OCI-LY7 (cell line): ENCODE measurements at regions not wholly inside any gene's neighbourhood (a gene's known extent, or its start where the extent isn't known, plus 50 kb on each side); places are given as distances from the start of the nearest gene placed in this dataset.

Experiments
- BruUV-seq: library from RNA; stranded (reverse); fragments of 400-500 nt; replicated peaks from 2 replicates; lab custom pipeline; 2021; lab: Mats Ljungman, UMichigan
- CTCF ChIA-PET: fragments of 300-600 bp; sonication (Branson Sonifier 250); formaldehyde crosslinking; loops from one replicate; lab custom pipeline; 2022; ENCODE audit warnings: antibody characterized with exemption; ENCODE audit not compliant: unreplicated experiment; lab: Charles Lee
- POLR2A ChIA-PET: fragments of 300-600 bp; sonication (Branson Sonifier 250); formaldehyde crosslinking; loops from one replicate; lab custom pipeline; 2022; ENCODE audit warnings: antibody characterized with exemption; lab: Charles Lee
- DNase-seq: peaks from one replicate; pipeline ENCODE4 v3.0.0-alpha.2; 2015; ENCODE audit warnings: low spot score
- H2AFZ ChIP-seq: fragments of 200-600 bp; sonication (generic), shearing (Covaris generic); 2 replicates; pipeline ENCODE4 v1.6.1; 2014; ENCODE audit warnings: mild to moderate bottlenecking, antibody characterized with exemption, low read length, moderate library complexity
- H3K27ac ChIP-seq: fragments of 200-600 bp; sonication (generic); 2 replicates; pipeline ENCODE4 v1.5.1; 2014; ENCODE audit warnings: mixed run types, low read depth, mild to moderate bottlenecking, moderate library complexity, low read length, inconsistent platforms; ENCODE audit not compliant: poor library complexity, severe bottlenecking
- H3K36me3 ChIP-seq: fragments of 200-600 bp; sonication (generic); 2 replicates; pipeline ENCODE4 v1.6.1; 2014; ENCODE audit warnings: mild to moderate bottlenecking, antibody characterized with exemption, low read length, moderate library complexity, mixed read lengths; ENCODE audit not compliant: insufficient read depth
- H3K4me1 ChIP-seq: fragments of 200-600 bp; sonication (generic); 2 replicates; pipeline ENCODE4 v1.5.1; 2014; ENCODE audit warnings: mild to moderate bottlenecking, low read length; ENCODE audit not compliant: insufficient read depth, poor library complexity, severe bottlenecking
- H3K4me2 ChIP-seq: fragments of 200-600 bp; sonication (generic); 2 replicates; pipeline ENCODE4 v1.6.1; 2014; ENCODE audit warnings: mild to moderate bottlenecking, low read length
- H3K4me3 ChIP-seq: fragments of 200-600 bp; sonication (generic); 2 replicates; pipeline ENCODE4 v1.5.1; 2014; ENCODE audit warnings: mild to moderate bottlenecking, low read depth, low read length; ENCODE audit not compliant: poor library complexity, severe bottlenecking
- H3K79me2 ChIP-seq: fragments of 200-600 bp; sonication (generic); 2 replicates; pipeline ENCODE4 v1.6.1; 2016; ENCODE audit warnings: low read depth, mild to moderate bottlenecking, low read length, moderate library complexity, mixed read lengths; ENCODE audit not compliant: insufficient read depth
- H3K9me2 ChIP-seq: fragments of 200-600 bp; sonication (generic); 2 replicates; pipeline ENCODE4 v1.6.1; 2016; ENCODE audit warnings: mild to moderate bottlenecking, low read length, mixed read lengths; ENCODE audit not compliant: insufficient read depth
- H3K9me3 ChIP-seq: fragments of 200-600 bp; sonication (generic); 2 replicates; pipeline ENCODE4 v1.6.1; 2014; ENCODE audit warnings: mild to moderate bottlenecking, mixed run types, low read length, mixed read lengths
- H4K20me1 ChIP-seq: fragments of 200-600 bp; sonication (generic); 2 replicates; pipeline ENCODE4 v1.6.1; 2014; ENCODE audit warnings: mild to moderate bottlenecking, antibody characterized with exemption, low read length, moderate library complexity, mixed read lengths; ENCODE audit not compliant: insufficient read depth
- CTCF ChIP-seq: fragments of 200-600 bp; sonication (generic); conservative IDR thresholded peaks from 2 replicates; pipeline ENCODE4 v1.5.1; 2014; ENCODE audit warnings: mild to moderate bottlenecking, antibody characterized with exemption, low read length, moderate library complexity, mixed read lengths
- EZH2phosphoT487 ChIP-seq: fragments of 200-600 bp; sonication (generic); IDR thresholded peaks from 2 replicates; pipeline ENCODE4 v1.6.1; 2018; ENCODE audit warnings: low read depth, borderline replicate concordance, mild to moderate bottlenecking, mixed run types, antibody characterized with exemption, low read length, moderate library complexity, mixed read lengths
- intact Hi-C: fragments of 100-400 bp; cut with micrococcal nuclease; formaldehyde crosslinking; loops from one replicate; pipeline ENCODE4 v1.10.0; 2022; ENCODE audit not compliant: unreplicated experiment

GRCh38 chrX:124209792-124210576 is 122.5 kb upstream of the TEX13D start:
- BruUV-seq, result no TSS peak
- intact Hi-C loops, result loop anchor here (5.0 kb wide), 1 partner anchor 248 kb away; the partner anchor contains the start of gene STAG2
- Histone ChIP-seq H3K4me2 (no peak overlapping the region), H3K4me3 (no peak overlapping the region), H3K4me1 (peaks cover 4% of the 10 kb centered on the region), H3K27ac (no peak overlapping the region), H4K20me1 (no peaks in the 10 kb centered on the region), H2AFZ (no peak overlapping the region), H3K36me3 (no peaks in the 10 kb centered on the region), H3K79me2 (no peaks in the 10 kb centered on the region), H3K9me3 (no peaks in the 10 kb centered on the region), H3K9me2 (no peaks in the 10 kb centered on the region)
- CTCF ChIA-PET, result no interaction called here
- DNase-seq, result no peak
- POLR2A ChIA-PET, result no interaction called here
- TF ChIP-seq CTCF (no peak), EZH2phosphoT487 (no peak)

GRCh38 chrX:124211312-124211942 is 121.0 kb upstream of the TEX13D start:
- Histone ChIP-seq H3K4me1 (peaks cover 5% of the 10 kb centered on the region), H3K36me3 (no peaks in the 10 kb centered on the region), H4K20me1 (no peaks in the 10 kb centered on the region), H3K9me2 (no peaks in the 10 kb centered on the region), H2AFZ (no peak overlapping the region), H3K79me2 (no peaks in the 10 kb centered on the region), H3K9me3 (no peaks in the 10 kb centered on the region), H3K4me3 (no peak overlapping the region), H3K4me2 (no peak overlapping the region), H3K27ac (no peak overlapping the region)
- intact Hi-C loops, result loop anchor here (5.0 kb wide), 1 partner anchor 249 kb away; the partner anchor contains the start of gene STAG2
- TF ChIP-seq EZH2phosphoT487 (no peak), CTCF (peak; percentile 78)
- ChIA-PET CTCF (no interaction called here), POLR2A (no interaction called here)
- BruUV-seq, result no TSS peak
- DNase-seq, result peak; percentile 60
